Cerebellar cortex (tissue), 1 donor: ENCODE measurements at regions not wholly inside any gene's neighbourhood (a gene's known extent, or its start where the extent isn't known, plus 50 kb on each side); places are given as distances from the start of the nearest gene placed in this dataset.
"Not testable (repeated sequence)": the region's sequence is repeated elsewhere in the genome, so short reads cannot be mapped to it uniquely, and the experiment has no call there.

Source experiments
- DNase-seq: peaks from one replicate; pipeline ENCODE4 v3.0.0-alpha.2; 2015; ENCODE audit warnings: low spot score

- no peak for DNase-seq
Measured at GRCh38 chr17:14733376-14733775, 432.5 kb downstream of the HS3ST3B1 start.

GRCh38 chr17:14732211-14732610, 431.3 kb downstream of the HS3ST3B1 start:
- no peak for DNase-seq

- no peak for DNase-seq
Measured at GRCh38 chr17:14731591-14731990, 430.7 kb downstream of the HS3ST3B1 start.

- no peak for DNase-seq
Measured at GRCh38 chr17:14730821-14731220, 429.9 kb downstream of the HS3ST3B1 start.

- DNase-seq: no peak
Measured at GRCh38 chr17:14725729-14726128, 424.8 kb downstream of the HS3ST3B1 start.

GRCh38 chr17:14724770-14725169, 423.9 kb downstream of the HS3ST3B1 start:
- DNase-seq: no peak

- DNase-seq: not testable (repeated sequence)
Measured at GRCh38 chr17:14723349-14723748, 422.5 kb downstream of the HS3ST3B1 start.

- DNase-seq: no peak
Measured at GRCh38 chr17:14719942-14720341, 419.1 kb downstream of the HS3ST3B1 start.

GRCh38 chr17:14717859-14718258, 417.0 kb downstream of the HS3ST3B1 start:
- no peak for DNase-seq

- DNase-seq: no peak
Measured at GRCh38 chr17:14715561-14715960, 414.7 kb downstream of the HS3ST3B1 start.

GRCh38 chr17:14712611-14713021, 411.7 kb downstream of the HS3ST3B1 start:
- DNase-seq: no peak

- no peak for DNase-seq
Measured at GRCh38 chr17:14704121-14704520, 403.2 kb downstream of the HS3ST3B1 start.

GRCh38 chr17:14701886-14702285, 401.0 kb downstream of the HS3ST3B1 start:
- no peak for DNase-seq

- no peak for DNase-seq
Measured at GRCh38 chr17:14699574-14700185, 398.8 kb downstream of the HS3ST3B1 start.

- no peak for DNase-seq
Measured at GRCh38 chr17:14693382-14693781, 392.5 kb downstream of the HS3ST3B1 start.

GRCh38 chr17:14690704-14691103, 389.8 kb downstream of the HS3ST3B1 start:
- no peak for DNase-seq

GRCh38 chr17:14688134-14688533, 387.3 kb downstream of the HS3ST3B1 start:
- no peak for DNase-seq

- no peak for DNase-seq
Measured at GRCh38 chr17:14672830-14673229, 371.9 kb downstream of the HS3ST3B1 start.

GRCh38 chr17:14670861-14671260, 370.0 kb downstream of the HS3ST3B1 start:
- DNase-seq: no peak

GRCh38 chr17:14664511-14664910, 363.6 kb downstream of the HS3ST3B1 start:
- no peak for DNase-seq

GRCh38 chr17:14641117-14641516, 340.2 kb downstream of the HS3ST3B1 start:
- DNase-seq: no peak

- DNase-seq: no peak
Measured at GRCh38 chr17:14637260-14637659, 336.4 kb downstream of the HS3ST3B1 start.

- DNase-seq: no peak
Measured at GRCh38 chr17:14630621-14631020, 329.7 kb downstream of the HS3ST3B1 start.

GRCh38 chr17:14630046-14630445, 329.2 kb downstream of the HS3ST3B1 start:
- no peak for DNase-seq
